ENCODE measurements at regions not wholly inside any gene's neighbourhood (a gene's known extent, or its start where the extent isn't known, plus 50 kb on each side); places are given as distances from the start of the nearest gene placed in this dataset.

DNA sequence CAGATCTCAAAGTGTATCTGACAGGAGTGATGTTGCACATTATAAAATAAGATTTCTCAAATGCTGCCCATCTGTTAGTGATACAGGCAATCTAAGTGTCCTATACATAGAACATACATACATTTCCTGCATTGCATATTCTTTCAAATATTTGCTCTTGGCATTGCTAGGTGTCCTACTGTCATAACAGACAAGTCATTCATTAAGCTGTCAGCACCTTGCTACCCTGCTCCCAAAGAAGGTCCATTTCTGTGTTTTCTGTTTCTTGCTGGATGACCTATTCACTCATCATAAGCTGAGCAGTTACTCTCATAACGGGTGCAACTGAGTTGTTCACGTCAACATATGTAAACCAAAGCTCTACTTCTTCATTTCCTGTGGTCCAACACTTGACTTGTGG is 719.0 kb downstream of the KCNJ2 start:
- no peak for TF ChIP-seq CTCF (IDR thresholded peaks at IDR 0.05; ENCODE audit: low read depth, low read length)
- no peak for DNase-seq (ENCODE audit: low read depth, low spot score)
- ChIA-PET CTCF (no interaction called here), POLR2A (no interaction called here)
- no peaks in the 10 kb centered on the region for H3K9me3 ChIP-seq (ENCODE audit: control insufficient read depth, insufficient read depth, low read length)
- no peak overlapping the region for H3K27ac ChIP-seq (ENCODE audit: low read depth, low read length)
- no peak overlapping the region for H3K4me3 ChIP-seq (ENCODE audit: low read depth, low read length)
- H3K27me3 ChIP-seq (ENCODE audit: control insufficient read depth, insufficient read depth, low read length) = no peaks in the 10 kb centered on the region

GRCh38 chr17:70891306-70891705 is 722.0 kb downstream of the KCNJ2 start:
- H3K4me3 ChIP-seq (ENCODE audit: low read depth, low read length) = no peak overlapping the region
- no peak for DNase-seq (ENCODE audit: low read depth, low spot score)
- H3K9me3 ChIP-seq (ENCODE audit: control insufficient read depth, insufficient read depth, low read length) = peaks cover 8% of the 10 kb centered on the region
- POLR2A ChIA-PET = no interaction called here
- CTCF ChIA-PET = no interaction called here
- TF ChIP-seq CTCF (IDR thresholded peaks at IDR 0.05; ENCODE audit: low read depth, low read length) = no peak
- no peak overlapping the region for H3K27ac ChIP-seq (ENCODE audit: low read depth, low read length)
- no peaks in the 10 kb centered on the region for H3K27me3 ChIP-seq (ENCODE audit: control insufficient read depth, insufficient read depth, low read length)

DNA sequence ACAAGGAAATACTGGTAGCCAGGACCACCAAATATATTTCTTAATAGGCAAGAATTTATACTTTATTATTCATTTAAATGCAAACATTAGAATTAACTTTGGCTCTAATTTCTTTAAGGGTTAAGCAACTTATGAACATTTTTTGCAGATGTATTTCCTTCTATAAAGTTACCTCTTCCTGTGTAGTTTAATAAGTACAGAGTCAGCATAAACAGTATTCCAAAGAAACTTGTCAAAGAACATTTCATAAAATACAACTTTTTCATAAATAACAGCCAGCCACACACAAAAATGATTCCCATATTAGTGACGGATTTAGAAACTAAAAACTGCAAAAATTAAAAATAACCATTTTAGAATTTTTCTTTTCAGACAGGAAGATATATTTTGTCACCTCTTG is 723.2 kb downstream of the KCNJ2 start:
- CTCF ChIA-PET = no interaction called here
- no peak for TF ChIP-seq CTCF (IDR thresholded peaks at IDR 0.05; ENCODE audit: low read depth, low read length)
- POLR2A ChIA-PET = no interaction called here
- H3K9me3 ChIP-seq (ENCODE audit: control insufficient read depth, insufficient read depth, low read length) = peaks cover 8% of the 10 kb centered on the region
- no peaks in the 10 kb centered on the region for H3K27me3 ChIP-seq (ENCODE audit: control insufficient read depth, insufficient read depth, low read length)
- DNase-seq (ENCODE audit: low read depth, low spot score) = no peak
- H3K4me3 ChIP-seq (ENCODE audit: low read depth, low read length) = no peak overlapping the region
- no peak overlapping the region for H3K27ac ChIP-seq (ENCODE audit: low read depth, low read length)

DNA sequence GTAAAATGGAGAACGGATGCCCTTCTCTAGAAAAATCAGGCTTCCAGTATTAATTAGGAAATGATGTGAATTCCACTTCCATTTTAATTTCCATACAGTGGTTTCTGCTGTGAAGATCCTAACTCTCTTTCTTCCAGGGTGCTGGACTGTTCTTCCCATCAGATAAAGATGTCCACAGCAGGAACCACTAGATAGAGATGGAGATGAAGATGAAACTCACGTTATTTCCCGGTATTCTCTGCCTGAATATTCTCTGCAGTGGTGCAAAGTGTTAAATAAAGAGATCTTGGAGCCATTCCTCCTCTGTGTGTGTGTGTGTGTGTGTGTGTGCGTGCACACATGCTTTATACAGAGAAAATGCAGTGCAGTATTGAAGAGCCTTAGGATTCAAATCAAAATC is 727.5 kb downstream of the KCNJ2 start:
- no peaks in the 10 kb centered on the region for H3K27me3 ChIP-seq (ENCODE audit: control insufficient read depth, insufficient read depth, low read length)
- H3K4me3 ChIP-seq (ENCODE audit: low read depth, low read length) = no peak overlapping the region
- no peak for TF ChIP-seq CTCF (IDR thresholded peaks at IDR 0.05; ENCODE audit: low read depth, low read length)
- no peak for DNase-seq (ENCODE audit: low read depth, low spot score)
- no peak overlapping the region for H3K27ac ChIP-seq (ENCODE audit: low read depth, low read length)
- POLR2A ChIA-PET = no interaction called here
- CTCF ChIA-PET = no interaction called here
- H3K9me3 ChIP-seq (ENCODE audit: control insufficient read depth, insufficient read depth, low read length) = peaks cover 8% of the 10 kb centered on the region

DNA sequence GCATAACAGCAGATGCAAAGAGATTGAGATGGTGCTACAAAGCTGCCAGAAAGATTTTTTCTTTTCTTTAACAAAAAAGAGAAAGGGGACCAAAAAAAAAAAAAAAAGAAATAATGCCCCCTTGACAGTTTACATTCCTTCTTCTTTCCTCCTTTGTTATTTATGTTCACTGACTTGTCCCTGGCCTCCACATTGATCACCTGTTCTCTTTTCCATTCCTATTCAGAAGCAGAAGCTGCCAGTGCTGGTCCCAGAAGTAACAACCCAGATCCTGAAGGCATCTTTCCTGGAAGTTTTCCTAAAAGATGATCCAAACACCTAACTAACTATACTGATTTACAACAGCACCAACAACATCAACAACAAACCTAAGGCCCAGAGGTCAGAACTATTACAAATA is 728.1 kb downstream of the KCNJ2 start:
- no peak for TF ChIP-seq CTCF (IDR thresholded peaks at IDR 0.05; ENCODE audit: low read depth, low read length)
- Histone ChIP-seq H3K27ac (ENCODE audit: low read depth, low read length) (no peak overlapping the region), H3K27me3 (ENCODE audit: control insufficient read depth, insufficient read depth, low read length) (no peaks in the 10 kb centered on the region), H3K9me3 (ENCODE audit: control insufficient read depth, insufficient read depth, low read length) (peaks cover 8% of the 10 kb centered on the region), H3K4me3 (ENCODE audit: low read depth, low read length) (no peak overlapping the region)
- no peak for DNase-seq (ENCODE audit: low read depth, low spot score)
- POLR2A ChIA-PET = interaction anchor here (0.7 kb wide), 1 partner anchor 587 kb away, joined by 4 read pairs; no protein-coding TSS in a partner anchor
- CTCF ChIA-PET = no interaction called here

Data from AG04450 (cell line).